Liver (tissue), 8 donors: ENCODE measurements at regions not wholly inside any gene's neighbourhood (a gene's known extent, or its start where the extent isn't known, plus 50 kb on each side); places are given as distances from the start of the nearest gene placed in this dataset.

ENCODE experiments used
- DNase-seq: peaks from one replicate; pipeline ENCODE4 v3.0.0-alpha.2; 2017; ENCODE audit warnings: low spot score
- H3K27ac ChIP-seq, 2 donors: one replicate each; pipeline ENCODE4 v1.7.0; 2013; ENCODE audit warnings: inconsistent platforms in 2 of 2, low read length in 2 of 2, control low read depth in 1 of 2, low read depth in 1 of 2, mild to moderate bottlenecking in 1 of 2
- H3K27me3 ChIP-seq, 4 donors: one replicate each; pipeline versions ENCODE4 v1.6.1 to v1.7.0; 2013; ENCODE audit warnings: low read length in 3 of 4, inconsistent platforms in 1 of 4, mild to moderate bottlenecking in 1 of 4, moderate library complexity in 1 of 4; ENCODE audit not compliant: control insufficient read depth in 4 of 4, insufficient read depth in 4 of 4
- H3K36me3 ChIP-seq, 4 donors: one replicate each; pipeline versions ENCODE4 v1.6.1 to v1.7.0; 2013; ENCODE audit warnings: low read length in 3 of 4, mild to moderate bottlenecking in 3 of 4, low read depth in 1 of 4, moderate library complexity in 1 of 4; ENCODE audit not compliant: control insufficient read depth in 4 of 4, insufficient read depth in 3 of 4
- H3K4me1 ChIP-seq, 4 donors: one replicate each; pipeline versions ENCODE4 v1.6.1 to v1.7.0; 2013; ENCODE audit warnings: low read length in 3 of 4, mild to moderate bottlenecking in 3 of 4, moderate library complexity in 1 of 4; ENCODE audit not compliant: control insufficient read depth in 4 of 4, insufficient read depth in 4 of 4
- H3K4me3 ChIP-seq, 3 donors: one replicate each; pipeline versions ENCODE4 v1.6.1 to v1.7.0; 2013; ENCODE audit warnings: low read length in 3 of 3, control low read depth in 1 of 3, low read depth in 1 of 3, mild to moderate bottlenecking in 1 of 3
- H3K9ac ChIP-seq, 2 donors: one replicate each; pipeline ENCODE4 v1.7.0; 2013; ENCODE audit warnings: low read length in 2 of 2, mild to moderate bottlenecking in 2 of 2, moderate library complexity in 2 of 2, control low read depth in 1 of 2, low read depth in 1 of 2
- H3K9me3 ChIP-seq, 4 donors: one replicate each; pipeline versions ENCODE4 v1.6.1 to v1.7.0; 2013; ENCODE audit warnings: low read length in 3 of 4; ENCODE audit not compliant: control insufficient read depth in 4 of 4
- ATF3 ChIP-seq: IDR thresholded peaks from 2 replicates; pipeline ENCODE4 v1.6.1; 2016; ENCODE audit warnings: antibody characterized with exemption
- CTCF ChIP-seq: fragments of 150-350 bp; IDR thresholded peaks from 2 replicates; pipeline ENCODE4 v1.5.1; 2017; ENCODE audit warnings: improper control_type of control experiment, low read depth, low read length; ENCODE audit not compliant: missing input control
- FOXA1 ChIP-seq: IDR thresholded peaks from 2 replicates; pipeline ENCODE4 v1.6.1; 2016; ENCODE audit warnings: antibody characterized with exemption
- GABPA ChIP-seq, 2 donors: IDR thresholded peaks in 1 of 2; conservative IDR thresholded peaks in 1 of 2; 2 replicates each; pipeline ENCODE4 v1.6.1; 2016; ENCODE audit warnings: antibody characterized with exemption in 2 of 2, mild to moderate bottlenecking in 1 of 2, moderate library complexity in 1 of 2
- HNF4A ChIP-seq, 2 donors: conservative IDR thresholded peaks; 2 replicates each; pipeline ENCODE4 v1.6.1; 2016; ENCODE audit warnings: antibody characterized with exemption in 2 of 2, mild to moderate bottlenecking in 2 of 2
- HNF4G ChIP-seq: IDR thresholded peaks from 2 replicates; pipeline ENCODE4 v1.6.1; 2016; ENCODE audit warnings: antibody characterized with exemption
- JUND ChIP-seq, 2 donors: IDR thresholded peaks; 2 replicates each; pipeline ENCODE4 v1.6.1; 2016; ENCODE audit warnings: antibody characterized with exemption in 2 of 2
- MAX ChIP-seq: IDR thresholded peaks from 2 replicates; pipeline ENCODE4 v1.6.1; 2016; ENCODE audit warnings: antibody characterized with exemption
- RAD21 ChIP-seq, 2 donors: IDR thresholded peaks; 2 replicates each; pipeline ENCODE4 v1.6.1; 2016; ENCODE audit warnings: antibody characterized with exemption in 2 of 2, mild to moderate bottlenecking in 2 of 2
- REST ChIP-seq: IDR thresholded peaks from 2 replicates; pipeline ENCODE4 v1.6.1; 2016; ENCODE audit warnings: antibody characterized with exemption, mild to moderate bottlenecking
- RXRA ChIP-seq, 2 donors: IDR thresholded peaks; 2 replicates each; pipeline ENCODE4 v1.6.1; 2017 to 2018; ENCODE audit warnings: antibody characterized with exemption in 2 of 2, mild to moderate bottlenecking in 1 of 2
- SP1 ChIP-seq: IDR thresholded peaks from 2 replicates; pipeline ENCODE4 v1.6.1; 2018; ENCODE audit warnings: antibody characterized with exemption, mild to moderate bottlenecking
- YY1 ChIP-seq: IDR thresholded peaks from 2 replicates; pipeline ENCODE4 v1.6.1; 2016; ENCODE audit warnings: antibody characterized with exemption, mild to moderate bottlenecking
- WGBS: extraction: QIAGEN DNeasy Blood & Tissue Kit; methylation state at CpG from one replicate; pipeline ENCODE4 v1.1.7; 2013; 5-methylcytosine and 5-hydroxymethylcytosine counted together
- donor health status: healthy.
- donor health status: healthy.
- donor health status: healthy.
- donor health status: healthy.
- donor health status: healthy.

GRCh38 chr12:125606312-125606711 is 541.1 kb downstream of the AACS start:
- no peaks in the 10 kb centered on the region for H3K36me3 ChIP-seq
- no peaks in the 10 kb centered on the region for H3K27me3 ChIP-seq
- TF ChIP-seq MAX (no peak), CTCF (no peak), RXRA (IDR thresholded peaks at IDR 0.05) (no peak), GABPA (IDR thresholded peaks at IDR 0.05 in 1 of 2, conservative IDR thresholded peaks at IDR 0.05 in 1 of 2) (no peak), JUND (IDR thresholded peaks at IDR 0.05) (no peak), YY1 (no peak), SP1 (no peak), FOXA1 (no peak), RAD21 (IDR thresholded peaks at IDR 0.05) (no peak), HNF4G (no peak), ATF3 (no peak), HNF4A (conservative IDR thresholded peaks at IDR 0.05) (no peak), REST (no peak)
- WGBS, result 83% methylated on average over 5 of the region's 5 CpGs
- no peaks in the 10 kb centered on the region for H3K9me3 ChIP-seq
- H3K4me3 ChIP-seq, result no peak overlapping the region
- no peaks in the 10 kb centered on the region for H3K4me1 ChIP-seq
- H3K9ac ChIP-seq, result no peak overlapping the region
- DNase-seq, result no peak
- no peak overlapping the region for H3K27ac ChIP-seq

- no peak overlapping the region for H3K4me3 ChIP-seq
- no peaks in the 10 kb centered on the region for H3K36me3 ChIP-seq
- no peak for DNase-seq
- H3K9ac ChIP-seq, result no peak overlapping the region
- H3K4me1 ChIP-seq, result no peaks in the 10 kb centered on the region
- no peak for TF ChIP-seq HNF4G
- WGBS, result 75% methylated on average over 5 of the region's 5 CpGs
- no peak overlapping the region for H3K27ac ChIP-seq
- no peaks in the 10 kb centered on the region for H3K9me3 ChIP-seq
- H3K27me3 ChIP-seq, result no peaks in the 10 kb centered on the region
Measured at GRCh38 chr12:125610292-125610691, 545.1 kb downstream of the AACS start.

GRCh38 chr12:125610971-125611370 is 545.7 kb downstream of the AACS start:
- no peaks in the 10 kb centered on the region for H3K27me3 ChIP-seq
- no peaks in the 10 kb centered on the region for H3K4me1 ChIP-seq
- no peak for DNase-seq
- H3K4me3 ChIP-seq, result no peak overlapping the region
- H3K9ac ChIP-seq, result no peak overlapping the region
- H3K36me3 ChIP-seq, result no peaks in the 10 kb centered on the region
- H3K27ac ChIP-seq, result no peak overlapping the region
- 60% methylated on average over 2 of the region's 2 CpGs for WGBS
- H3K9me3 ChIP-seq, result no peaks in the 10 kb centered on the region
- TF ChIP-seq SP1, result no peak
- no peak for TF ChIP-seq FOXA1
- no peak for TF ChIP-seq ATF3
- TF ChIP-seq GABPA (IDR thresholded peaks at IDR 0.05 in 1 of 2, conservative IDR thresholded peaks at IDR 0.05 in 1 of 2), result no peak
- no peak for TF ChIP-seq YY1
